ENCODE measurements at regions not wholly inside any gene's neighbourhood (a gene's known extent, or its start where the extent isn't known, plus 50 kb on each side); places are given as distances from the start of the nearest gene placed in this dataset.
"Not testable (repeated sequence)": the region's sequence is repeated elsewhere in the genome, so short reads cannot be mapped to it uniquely, and the experiment has no call there.

- DNase-seq = no peak
Measured at GRCh38 chr9:87338088-87338989, 159.3 kb upstream of the DAPK1 start.

- DNase-seq = no peak
Measured at GRCh38 chr9:87340391-87340790, 157.3 kb upstream of the DAPK1 start.

GRCh38 chr9:87342743-87343142 lies 154.9 kb upstream of the DAPK1 start:
- DNase-seq = no peak

- DNase-seq = no peak
Measured at GRCh38 chr9:87343816-87344430, 153.7 kb upstream of the DAPK1 start.

GRCh38 chr9:87346061-87346665 lies 151.5 kb upstream of the DAPK1 start:
- DNase-seq = no peak

GRCh38 chr9:87350915-87351314 lies 146.8 kb upstream of the DAPK1 start:
- DNase-seq = no peak

- DNase-seq = no peak
Measured at GRCh38 chr9:87353301-87353700, 144.4 kb upstream of the DAPK1 start.

GRCh38 chr9:87354147-87354546 lies 143.5 kb upstream of the DAPK1 start:
- DNase-seq = no peak

- no peak for DNase-seq
Measured at GRCh38 chr9:87357600-87357999, 140.1 kb upstream of the DAPK1 start.

GRCh38 chr9:87359264-87359663 lies 138.4 kb upstream of the DAPK1 start:
- DNase-seq = no peak

- DNase-seq = no peak
Measured at GRCh38 chr9:87359958-87360601, 137.6 kb upstream of the DAPK1 start.

GRCh38 chr9:87370049-87370685 lies 127.5 kb upstream of the DAPK1 start:
- no peak for DNase-seq

GRCh38 chr9:87371795-87372355 lies 125.8 kb upstream of the DAPK1 start:
- no peak for DNase-seq

- no peak for DNase-seq
Measured at GRCh38 chr9:87372356-87372851, 125.3 kb upstream of the DAPK1 start.

GRCh38 chr9:87374023-87374919 lies 123.4 kb upstream of the DAPK1 start:
- not testable (repeated sequence) for DNase-seq

GRCh38 chr9:87375397-87376073 lies 122.1 kb upstream of the DAPK1 start:
- no peak for DNase-seq

GRCh38 chr9:87378676-87379075 lies 119.0 kb upstream of the DAPK1 start:
- no peak for DNase-seq

- DNase-seq = no peak
Measured at GRCh38 chr9:87379300-87379699, 118.4 kb upstream of the DAPK1 start.

- no peak for DNase-seq
Measured at GRCh38 chr9:87381050-87381711, 116.5 kb upstream of the DAPK1 start.

- no peak for DNase-seq
Measured at GRCh38 chr9:87381746-87382145, 115.9 kb upstream of the DAPK1 start.

Measured in femur (tissue), 1 donor.